ENCODE measurements at regions not wholly inside any gene's neighbourhood (a gene's known extent, or its start where the extent isn't known, plus 50 kb on each side); places are given as distances from the start of the nearest gene placed in this dataset.

- TF ChIP-seq, protein P1, sequence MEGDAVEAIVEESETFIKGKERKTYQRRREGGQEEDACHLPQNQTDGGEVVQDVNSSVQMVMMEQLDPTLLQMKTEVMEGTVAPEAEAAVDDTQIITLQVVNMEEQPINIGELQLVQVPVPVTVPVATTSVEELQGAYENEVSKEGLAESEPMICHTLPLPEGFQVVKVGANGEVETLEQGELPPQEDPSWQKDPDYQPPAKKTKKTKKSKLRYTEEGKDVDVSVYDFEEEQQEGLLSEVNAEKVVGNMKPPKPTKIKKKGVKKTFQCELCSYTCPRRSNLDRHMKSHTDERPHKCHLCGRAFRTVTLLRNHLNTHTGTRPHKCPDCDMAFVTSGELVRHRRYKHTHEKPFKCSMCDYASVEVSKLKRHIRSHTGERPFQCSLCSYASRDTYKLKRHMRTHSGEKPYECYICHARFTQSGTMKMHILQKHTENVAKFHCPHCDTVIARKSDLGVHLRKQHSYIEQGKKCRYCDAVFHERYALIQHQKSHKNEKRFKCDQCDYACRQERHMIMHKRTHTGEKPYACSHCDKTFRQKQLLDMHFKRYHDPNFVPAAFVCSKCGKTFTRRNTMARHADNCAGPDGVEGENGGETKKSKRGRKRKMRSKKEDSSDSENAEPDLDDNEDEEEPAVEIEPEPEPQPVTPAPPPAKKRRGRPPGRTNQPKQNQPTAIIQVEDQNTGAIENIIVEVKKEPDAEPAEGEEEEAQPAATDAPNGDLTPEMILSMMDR (IDR thresholded peaks at IDR 0.05; ENCODE audit: insufficient read depth, low read length): no peak
- TF ChIP-seq POLR2AphosphoS5 (IDR thresholded peaks at IDR 0.05; ENCODE audit: low read depth) (no peak), SPI1 (IDR thresholded peaks at IDR 0.05; ENCODE audit: borderline replicate concordance, low read depth) (no peak)
- TF ChIP-seq, protein P2, sequence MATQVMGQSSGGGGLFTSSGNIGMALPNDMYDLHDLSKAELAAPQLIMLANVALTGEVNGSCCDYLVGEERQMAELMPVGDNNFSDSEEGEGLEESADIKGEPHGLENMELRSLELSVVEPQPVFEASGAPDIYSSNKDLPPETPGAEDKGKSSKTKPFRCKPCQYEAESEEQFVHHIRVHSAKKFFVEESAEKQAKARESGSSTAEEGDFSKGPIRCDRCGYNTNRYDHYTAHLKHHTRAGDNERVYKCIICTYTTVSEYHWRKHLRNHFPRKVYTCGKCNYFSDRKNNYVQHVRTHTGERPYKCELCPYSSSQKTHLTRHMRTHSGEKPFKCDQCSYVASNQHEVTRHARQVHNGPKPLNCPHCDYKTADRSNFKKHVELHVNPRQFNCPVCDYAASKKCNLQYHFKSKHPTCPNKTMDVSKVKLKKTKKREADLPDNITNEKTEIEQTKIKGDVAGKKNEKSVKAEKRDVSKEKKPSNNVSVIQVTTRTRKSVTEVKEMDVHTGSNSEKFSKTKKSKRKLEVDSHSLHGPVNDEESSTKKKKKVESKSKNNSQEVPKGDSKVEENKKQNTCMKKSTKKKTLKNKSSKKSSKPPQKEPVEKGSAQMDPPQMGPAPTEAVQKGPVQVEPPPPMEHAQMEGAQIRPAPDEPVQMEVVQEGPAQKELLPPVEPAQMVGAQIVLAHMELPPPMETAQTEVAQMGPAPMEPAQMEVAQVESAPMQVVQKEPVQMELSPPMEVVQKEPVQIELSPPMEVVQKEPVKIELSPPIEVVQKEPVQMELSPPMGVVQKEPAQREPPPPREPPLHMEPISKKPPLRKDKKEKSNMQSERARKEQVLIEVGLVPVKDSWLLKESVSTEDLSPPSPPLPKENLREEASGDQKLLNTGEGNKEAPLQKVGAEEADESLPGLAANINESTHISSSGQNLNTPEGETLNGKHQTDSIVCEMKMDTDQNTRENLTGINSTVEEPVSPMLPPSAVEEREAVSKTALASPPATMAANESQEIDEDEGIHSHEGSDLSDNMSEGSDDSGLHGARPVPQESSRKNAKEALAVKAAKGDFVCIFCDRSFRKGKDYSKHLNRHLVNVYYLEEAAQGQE (IDR thresholded peaks at IDR 0.05; ENCODE audit: insufficient replicate concordance, low read depth): no peak
These were observed 386.5 kb downstream of the GRIN2B start for GRCh38 chr12:13594731-13595514.
